Neutrophil (primary cell): ENCODE measurements at regions not wholly inside any gene's neighbourhood (a gene's known extent, or its start where the extent isn't known, plus 50 kb on each side); places are given as distances from the start of the nearest gene placed in this dataset.

Experiments
- H3K27ac ChIP-seq: fragments of 200-600 bp; sonication (generic); 2 replicates; pipeline ENCODE4 v1.5.1; 2016; ENCODE audit warnings: mild to moderate bottlenecking, moderate library complexity
- H3K27me3 ChIP-seq: fragments of 200-600 bp; sonication (generic); 2 replicates; pipeline ENCODE4 v1.6.0; 2016; ENCODE audit warnings: mild to moderate bottlenecking
- H3K36me3 ChIP-seq: fragments of 200-600 bp; sonication (generic); 2 replicates; pipeline ENCODE4 v1.5.1; 2017
- H3K4me1 ChIP-seq, 2 experiments: fragments of 200-600 bp in 1 of 2; sonication (generic) in 1 of 2; 1 replicate in 1 of 2; 2 replicates in 1 of 2; pipeline versions ENCODE4 v1.5.1 to v1.6.1; 2013 to 2016; ENCODE audit warnings: low read depth in 1 of 2, low read length in 1 of 2, mild to moderate bottlenecking in 1 of 2, moderate library complexity in 1 of 2; ENCODE audit not compliant: control insufficient read depth in 1 of 2, insufficient read depth in 1 of 2
- H3K4me3 ChIP-seq, 2 experiments: fragments of 200-600 bp in 1 of 2; sonication (generic) in 1 of 2; 1 replicate in 1 of 2; 2 replicates in 1 of 2; pipeline ENCODE4 v1.5.1; 2013 to 2016; ENCODE audit warnings: low read depth in 1 of 2, low read length in 1 of 2, mild to moderate bottlenecking in 1 of 2, moderate library complexity in 1 of 2
- H3K9me3 ChIP-seq: fragments of 200-600 bp; sonication (generic); 2 replicates; pipeline ENCODE4 v1.5.1; 2016
- CTCF ChIP-seq: fragments of 200-600 bp; sonication (generic); IDR thresholded peaks from 2 replicates; pipeline ENCODE4 v1.5.1; 2016; ENCODE audit warnings: antibody characterized with exemption

DNA sequence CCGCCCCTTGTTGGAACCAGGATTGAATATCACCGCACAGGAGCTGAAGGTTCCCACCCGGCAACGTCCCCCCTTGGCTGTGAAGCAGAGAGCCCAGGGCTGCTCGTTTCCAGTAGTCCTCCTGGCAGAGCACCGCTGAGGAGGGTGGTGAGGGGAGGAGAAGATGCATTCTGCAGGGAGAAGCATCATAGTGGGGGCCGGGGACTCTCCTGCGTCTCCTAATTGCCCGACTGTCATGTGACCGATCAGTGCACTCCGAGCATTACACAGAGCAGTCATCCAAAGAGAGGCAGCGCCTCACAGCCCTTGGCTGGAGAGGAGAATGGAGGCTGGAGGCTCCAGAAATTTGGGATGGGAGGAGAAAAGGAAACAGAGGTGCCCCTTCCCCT, 85.0 kb upstream of the SEPTIN5 start:
- no peak for TF ChIP-seq CTCF
- H3K4me3 ChIP-seq: no peak overlapping the region
- no peaks in the 10 kb centered on the region for H3K9me3 ChIP-seq
- H3K27me3 ChIP-seq: peaks cover 13% of the 10 kb centered on the region
- no peaks in the 10 kb centered on the region for H3K4me1 ChIP-seq
- no peaks in the 10 kb centered on the region for H3K36me3 ChIP-seq
- no peak overlapping the region for H3K27ac ChIP-seq

- Histone ChIP-seq H3K9me3 (no peaks in the 10 kb centered on the region), H3K4me1 (no peaks in the 10 kb centered on the region), H3K27me3 (peaks cover 13% of the 10 kb centered on the region), H3K4me3 (no peak overlapping the region), H3K36me3 (no peaks in the 10 kb centered on the region), H3K27ac (no peak overlapping the region)
- peak; percentile 73 for TF ChIP-seq CTCF
Measured at GRCh38 chr22:19629720-19630419, 84.4 kb upstream of the SEPTIN5 start.

DNA sequence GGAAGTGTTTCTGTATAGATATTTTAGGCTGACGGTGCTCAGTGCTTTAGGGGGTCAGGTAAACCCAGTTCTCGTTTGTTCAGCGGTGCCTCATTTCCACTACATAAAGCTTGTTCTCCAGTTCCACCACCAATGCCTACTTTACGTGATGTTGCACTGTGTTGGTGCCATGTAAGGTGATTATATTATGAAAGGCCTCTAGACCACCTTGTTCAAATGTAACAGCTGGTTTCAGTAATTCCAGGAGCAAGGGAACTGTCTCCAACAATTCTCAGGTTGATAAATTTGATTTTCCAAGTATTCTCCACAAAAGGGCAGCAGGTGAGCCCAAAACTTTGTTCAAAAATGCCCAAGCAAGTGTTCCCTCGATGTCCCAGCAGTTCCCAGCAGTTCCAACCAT, 83.7 kb upstream of the SEPTIN5 start:
- Histone ChIP-seq H3K36me3 (no peaks in the 10 kb centered on the region), H3K4me3 (no peak overlapping the region), H3K27ac (no peak overlapping the region), H3K27me3 (peaks cover 13% of the 10 kb centered on the region), H3K4me1 (no peaks in the 10 kb centered on the region), H3K9me3 (no peaks in the 10 kb centered on the region)
- no peak for TF ChIP-seq CTCF

GRCh38 chr22:19631899-19632667, 82.2 kb upstream of the SEPTIN5 start:
- no peaks in the 10 kb centered on the region for H3K36me3 ChIP-seq
- H3K27me3 ChIP-seq: peaks cover 13% of the 10 kb centered on the region
- no peak for TF ChIP-seq CTCF

DNA sequence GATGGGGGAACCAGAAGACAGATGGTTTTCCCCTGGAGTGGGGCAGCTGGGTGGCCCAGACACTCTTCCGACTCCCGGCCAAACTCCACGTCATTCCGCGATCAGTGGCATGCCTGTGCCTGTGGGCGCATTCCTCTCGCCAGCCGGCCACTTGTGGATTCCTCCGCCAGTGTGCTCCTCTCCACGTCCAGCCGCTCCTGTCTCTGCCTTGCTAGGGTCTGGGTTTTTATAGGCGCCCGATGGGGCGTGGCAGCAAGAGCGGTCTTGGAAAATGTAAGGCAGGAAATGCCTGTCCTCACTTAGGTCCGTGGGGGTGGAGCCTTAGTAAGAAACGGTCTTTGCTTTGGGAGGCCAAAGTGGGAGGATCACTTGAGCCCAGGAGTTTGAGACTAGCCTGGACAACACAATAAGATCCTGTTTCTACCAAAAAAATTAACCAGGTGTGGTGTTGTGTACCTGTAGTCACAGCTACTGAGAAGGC, 81.6 kb upstream of the SEPTIN5 start:
- Histone ChIP-seq H3K9me3 (no peaks in the 10 kb centered on the region), H3K36me3 (no peaks in the 10 kb centered on the region), H3K4me1 (no peaks in the 10 kb centered on the region), H3K4me3 (no peak overlapping the region), H3K27ac (no peak overlapping the region), H3K27me3 (peaks cover 13% of the 10 kb centered on the region)
- TF ChIP-seq CTCF: no peak

More at GRCh38 chr22:19631899-19632667, 82.2 kb upstream of the SEPTIN5 start:
- Histone ChIP-seq H3K4me1 (no peaks in the 10 kb centered on the region), H3K4me3 (no peak overlapping the region), H3K27ac (no peak overlapping the region), H3K9me3 (no peaks in the 10 kb centered on the region)
